PC-3 (cell line): ENCODE measurements at regions not wholly inside any gene's neighbourhood (a gene's known extent, or its start where the extent isn't known, plus 50 kb on each side); places are given as distances from the start of the nearest gene placed in this dataset.

Experiments used
- ATAC-seq: fragments of 200-7000 bp; cut with Tn5 transposase; 2 replicates; pipeline ENCODE4 v1.9.1; 2020; ENCODE audit warnings: mild to moderate bottlenecking, moderate library complexity
- BruUV-seq: library from RNA; stranded (reverse); fragments of 400-500 nt; replicated peaks from 2 replicates; lab custom pipeline; 2021; lab: Mats Ljungman, UMichigan
- CTCF ChIA-PET: fragments of 300-600 bp; sonication (Branson Sonifier 250); formaldehyde crosslinking; loops from one replicate; lab custom pipeline; 2022; ENCODE audit warnings: antibody characterized with exemption; lab: Charles Lee
- POLR2A ChIA-PET: fragments of 300-600 bp; sonication (Branson Sonifier 250); formaldehyde crosslinking; loops from one replicate; lab custom pipeline; 2022; ENCODE audit warnings: antibody characterized with exemption; ENCODE audit not compliant: unreplicated experiment; lab: Charles Lee
- DNase-seq: peaks from one replicate; pipeline ENCODE4 v3.0.0-alpha.2; 2015
- H2AFZ ChIP-seq: fragments of 300-600 bp; sonication (generic); 2 replicates; pipeline ENCODE4 v1.6.0; 2016; ENCODE audit warnings: antibody characterized with exemption, low read length
- H3F3A ChIP-seq: fragments of 300-600 bp; sonication (generic); one replicate; pipeline ENCODE4 v1.6.0; 2017; ENCODE audit warnings: antibody characterized with exemption, low read length, control low read depth, mild to moderate bottlenecking; ENCODE audit not compliant: unreplicated experiment
- H3K27ac ChIP-seq: fragments of 300-600 bp; sonication (generic); 2 replicates; pipeline ENCODE4 v1.5.1; 2016; ENCODE audit warnings: mild to moderate bottlenecking, low read length
- H3K27me3 ChIP-seq: fragments of 300-600 bp; sonication (generic); 2 replicates; pipeline ENCODE4 v1.6.1; 2016; ENCODE audit warnings: low read length, mixed read lengths
- H3K36me3 ChIP-seq: fragments of 300-600 bp; sonication (generic); 2 replicates; pipeline ENCODE4 v1.6.1; 2016; ENCODE audit warnings: low read depth, mixed run types, low read length, mixed read lengths
- H3K4me1 ChIP-seq: fragments of 300-600 bp; sonication (generic); 2 replicates; pipeline ENCODE4 v1.5.1; 2016; ENCODE audit warnings: low read length; ENCODE audit not compliant: insufficient read depth
- H3K4me2 ChIP-seq: fragments of 300-600 bp; sonication (generic); 2 replicates; pipeline ENCODE4 v1.6.0; 2016; ENCODE audit warnings: low read length
- H3K4me3 ChIP-seq: fragments of 300-600 bp; sonication (generic); 2 replicates; pipeline ENCODE4 v1.5.1; 2016; ENCODE audit warnings: mild to moderate bottlenecking, low read length, mixed read lengths
- H3K79me2 ChIP-seq: fragments of 300-600 bp; sonication (generic); 2 replicates; pipeline ENCODE4 v1.6.1; 2017; ENCODE audit warnings: low read length, mixed read lengths
- H3K9ac ChIP-seq: fragments of 300-600 bp; sonication (generic); 2 replicates; pipeline ENCODE4 v1.6.0; 2016; ENCODE audit warnings: mild to moderate bottlenecking, low read length
- H3K9me2 ChIP-seq: fragments of 300-600 bp; sonication (generic); replicated peaks from 2 replicates; pipeline ENCODE4 v1.6.1; 2016; ENCODE audit warnings: mixed run types, low read length, mixed read lengths
- H3K9me3 ChIP-seq: fragments of 300-600 bp; sonication (generic); 2 replicates; pipeline ENCODE4 v1.6.1; 2016; ENCODE audit warnings: low read length, mixed read lengths
- H4K20me1 ChIP-seq: fragments of 300-600 bp; sonication (generic); 2 replicates; pipeline ENCODE4 v1.6.1; 2016; ENCODE audit warnings: low read length, mixed read lengths
- CTCF ChIP-seq: fragments of 300-600 bp; sonication (generic); conservative IDR thresholded peaks from 2 replicates; pipeline ENCODE4 v1.5.1; 2017; ENCODE audit warnings: antibody characterized with exemption, low read depth, mild to moderate bottlenecking, low read length
- EZH2 ChIP-seq: fragments of 300-600 bp; sonication (generic); IDR thresholded peaks from one replicate; pipeline ENCODE4 v1.6.1; 2017; ENCODE audit warnings: antibody characterized with exemption, mild to moderate bottlenecking, low read length; ENCODE audit not compliant: unreplicated experiment
- EZH2phosphoT487 ChIP-seq: fragments of 300-600 bp; sonication (generic); IDR thresholded peaks from 2 replicates; pipeline ENCODE4 v1.6.1; 2018; ENCODE audit warnings: mild to moderate bottlenecking, antibody characterized with exemption, low read length, borderline replicate concordance
- intact Hi-C: fragments of 100-400 bp; cut with micrococcal nuclease; formaldehyde crosslinking; loops from 2 replicates; pipeline ENCODE4 v1.9.0; 2023

GRCh38 chr2:217124050-217124449 is 264.2 kb upstream of the TNP1 start:
- H3K9ac ChIP-seq, result no peak overlapping the region
- intact Hi-C loops, result no loop called here
- no peaks in the 10 kb centered on the region for H4K20me1 ChIP-seq
- H3K4me1 ChIP-seq, result no peaks in the 10 kb centered on the region
- H3F3A ChIP-seq, result no peaks in the 10 kb centered on the region
- no peak overlapping the region for H3K27ac ChIP-seq
- H3K4me3 ChIP-seq, result no peak overlapping the region
- H3K79me2 ChIP-seq, result no peaks in the 10 kb centered on the region
- H3K36me3 ChIP-seq, result no peaks in the 10 kb centered on the region
- BruUV-seq, result no TSS peak
- POLR2A ChIA-PET, result no interaction called here
- no peaks in the 10 kb centered on the region for H3K9me2 ChIP-seq
- no peak overlapping the region for H2AFZ ChIP-seq
- ATAC-seq (no peak), DNase-seq (no peak)
- no peaks in the 10 kb centered on the region for H3K27me3 ChIP-seq
- CTCF ChIA-PET, result no interaction called here
- no peaks in the 10 kb centered on the region for H3K9me3 ChIP-seq
- TF ChIP-seq EZH2phosphoT487 (no peak), EZH2 (no peak), CTCF (no peak)
- no peak overlapping the region for H3K4me2 ChIP-seq

GRCh38 chr2:217121565-217121964 is 261.7 kb upstream of the TNP1 start:
- intact Hi-C loops, result no loop called here
- POLR2A ChIA-PET, result no interaction called here
- no peaks in the 10 kb centered on the region for H3K9me2 ChIP-seq

More at GRCh38 chr2:217121565-217121964, 261.7 kb upstream of the TNP1 start:
- Histone ChIP-seq H3F3A (no peaks in the 10 kb centered on the region), H4K20me1 (no peaks in the 10 kb centered on the region), H3K9me3 (no peaks in the 10 kb centered on the region), H2AFZ (no peak overlapping the region), H3K4me1 (no peaks in the 10 kb centered on the region), H3K9ac (no peak overlapping the region), H3K4me3 (no peak overlapping the region), H3K4me2 (no peak overlapping the region), H3K36me3 (no peaks in the 10 kb centered on the region), H3K79me2 (no peaks in the 10 kb centered on the region), H3K27ac (no peak overlapping the region), H3K27me3 (no peaks in the 10 kb centered on the region)
- no peak for DNase-seq
- CTCF ChIA-PET, result no interaction called here
- ATAC-seq, result no peak
- no TSS peak for BruUV-seq
- TF ChIP-seq EZH2 (no peak), EZH2phosphoT487 (no peak), CTCF (no peak)
